ENCODE measurements at regions not wholly inside any gene's neighbourhood (a gene's known extent, or its start where the extent isn't known, plus 50 kb on each side); places are given as distances from the start of the nearest gene placed in this dataset.

- TF ChIP-seq CTCF (IDR thresholded peaks at IDR 0.05) (no peak), EZH2 (IDR thresholded peaks at IDR 0.05) (no peak), EZH2phosphoT487 (IDR thresholded peaks at IDR 0.05) (no peak)
These were observed 667.3 kb downstream of the SLC16A7 start for GRCh38 chr12:60263161-60263560.
